Right lobe of liver (tissue), 4 donors: ENCODE measurements at regions not wholly inside any gene's neighbourhood (a gene's known extent, or its start where the extent isn't known, plus 50 kb on each side); places are given as distances from the start of the nearest gene placed in this dataset.

Experiments used
- POLR2A ChIP-seq: fragments of 450-650 bp; IDR thresholded peaks from one replicate; pipeline ENCODE4 v1.6.1; 2017; ENCODE audit warnings: antibody characterized with exemption, mild to moderate bottlenecking
- TF ChIP-seq, protein P1 (sequence below), 4 donors: fragments of 200-600 bp in 3 of 4; fragments of 450-650 bp in 1 of 4; IDR thresholded peaks; one replicate each; pipeline versions ENCODE4 v1.5.1 to v1.8.0; 2016 to 2022; ENCODE audit warnings: antibody characterized with exemption in 4 of 4, mild to moderate bottlenecking in 2 of 4
- donor health status: DM: no; HTN: no; CAD: no.
- donor health status: DM: no; HTN: no; CAD: no.
- donor health status: DM: no; HTN: yes; CAD: no.

DNA sequence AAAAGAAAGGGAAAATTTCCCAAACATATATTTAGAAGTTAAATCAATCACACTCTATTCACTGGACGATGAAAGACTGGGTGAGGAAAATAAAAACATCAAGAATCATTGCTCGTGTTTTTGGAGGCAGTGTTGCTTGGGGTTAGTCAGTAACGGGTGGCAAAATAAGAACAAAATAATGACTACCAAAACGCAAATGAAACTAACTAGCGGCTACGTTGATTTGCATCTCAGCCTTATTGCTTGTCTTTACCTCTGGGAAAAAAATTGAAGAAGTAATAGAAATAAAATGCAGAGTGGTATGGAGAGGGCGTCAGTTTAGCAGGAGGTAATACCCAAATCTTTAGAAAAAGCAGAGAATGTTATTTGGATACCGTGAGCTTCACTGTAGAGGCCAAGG is 86.4 kb upstream of the SORBS2 start:
- TF ChIP-seq POLR2A = no peak
- TF ChIP-seq, protein P1, sequence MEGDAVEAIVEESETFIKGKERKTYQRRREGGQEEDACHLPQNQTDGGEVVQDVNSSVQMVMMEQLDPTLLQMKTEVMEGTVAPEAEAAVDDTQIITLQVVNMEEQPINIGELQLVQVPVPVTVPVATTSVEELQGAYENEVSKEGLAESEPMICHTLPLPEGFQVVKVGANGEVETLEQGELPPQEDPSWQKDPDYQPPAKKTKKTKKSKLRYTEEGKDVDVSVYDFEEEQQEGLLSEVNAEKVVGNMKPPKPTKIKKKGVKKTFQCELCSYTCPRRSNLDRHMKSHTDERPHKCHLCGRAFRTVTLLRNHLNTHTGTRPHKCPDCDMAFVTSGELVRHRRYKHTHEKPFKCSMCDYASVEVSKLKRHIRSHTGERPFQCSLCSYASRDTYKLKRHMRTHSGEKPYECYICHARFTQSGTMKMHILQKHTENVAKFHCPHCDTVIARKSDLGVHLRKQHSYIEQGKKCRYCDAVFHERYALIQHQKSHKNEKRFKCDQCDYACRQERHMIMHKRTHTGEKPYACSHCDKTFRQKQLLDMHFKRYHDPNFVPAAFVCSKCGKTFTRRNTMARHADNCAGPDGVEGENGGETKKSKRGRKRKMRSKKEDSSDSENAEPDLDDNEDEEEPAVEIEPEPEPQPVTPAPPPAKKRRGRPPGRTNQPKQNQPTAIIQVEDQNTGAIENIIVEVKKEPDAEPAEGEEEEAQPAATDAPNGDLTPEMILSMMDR (IDR thresholded peaks at IDR 0.05) = no peak
